OCI-LY1 (cell line): ENCODE measurements at regions not wholly inside any gene's neighbourhood (a gene's known extent, or its start where the extent isn't known, plus 50 kb on each side); places are given as distances from the start of the nearest gene placed in this dataset.

Experiments
- H2AFZ ChIP-seq: fragments of 200-600 bp; sonication (generic), shearing (Covaris generic); 2 replicates; pipeline ENCODE4 v1.6.0; 2014; ENCODE audit warnings: antibody characterized with exemption, mild to moderate bottlenecking, low read length
- H3F3A ChIP-seq: fragments of 200-600 bp; sonication (generic), shearing (Covaris generic); 2 replicates; pipeline ENCODE4 v1.6.0; 2014; ENCODE audit warnings: mild to moderate bottlenecking, antibody characterized with exemption, low read length, moderate library complexity; ENCODE audit not compliant: insufficient read depth
- H3K27ac ChIP-seq: fragments of 200-600 bp; sonication (generic); 2 replicates; pipeline ENCODE4 v1.5.1; 2014; ENCODE audit warnings: low read length, mixed run types, mild to moderate bottlenecking, low read depth; ENCODE audit not compliant: poor library complexity, severe bottlenecking
- H3K27me3 ChIP-seq: fragments of 200-600 bp; sonication (generic); 2 replicates; pipeline ENCODE4 v1.6.0; 2014; ENCODE audit warnings: antibody characterized with exemption, mild to moderate bottlenecking, low read length, moderate library complexity; ENCODE audit not compliant: insufficient read depth
- H3K36me3 ChIP-seq: fragments of 200-600 bp; sonication (generic); 2 replicates; pipeline ENCODE4 v1.6.1; 2014; ENCODE audit warnings: mild to moderate bottlenecking, antibody characterized with exemption, low read length, moderate library complexity, mixed read lengths; ENCODE audit not compliant: insufficient read depth
- H3K4me1 ChIP-seq: fragments of 200-600 bp; sonication (generic); 2 replicates; pipeline ENCODE4 v1.5.1; 2014; ENCODE audit warnings: mild to moderate bottlenecking, low read length, moderate library complexity; ENCODE audit not compliant: insufficient read depth, severe bottlenecking
- H3K4me2 ChIP-seq: fragments of 200-600 bp; sonication (generic), shearing (Covaris generic); 2 replicates; pipeline ENCODE4 v1.6.1; 2014; ENCODE audit warnings: low read length
- H3K4me3 ChIP-seq: fragments of 200-600 bp; sonication (generic); 2 replicates; pipeline ENCODE4 v1.5.1; 2014; ENCODE audit warnings: low read length, low read depth, mild to moderate bottlenecking, mixed read lengths; ENCODE audit not compliant: poor library complexity, severe bottlenecking
- H3K79me2 ChIP-seq: fragments of 200-600 bp; shearing (Covaris generic); 2 replicates; pipeline ENCODE4 v1.6.1; 2016; ENCODE audit warnings: mixed run types, low read length, mixed read lengths; ENCODE audit not compliant: insufficient read depth
- H3K9ac ChIP-seq: fragments of 200-600 bp; sonication (generic), shearing (Covaris generic); 2 replicates; pipeline ENCODE4 v1.6.1; 2014; ENCODE audit warnings: mild to moderate bottlenecking, low read length, mixed read lengths
- H3K9me2 ChIP-seq: fragments of 200-600 bp; sonication (generic), shearing (Covaris generic); 2 replicates; pipeline ENCODE4 v1.6.1; 2014; ENCODE audit warnings: low read depth, mild to moderate bottlenecking, low read length, mixed read lengths
- H3K9me3 ChIP-seq: fragments of 200-600 bp; shearing (Covaris generic); 2 replicates; pipeline ENCODE4 v1.6.1; 2014; ENCODE audit warnings: low read length, mixed read lengths
- H4K20me1 ChIP-seq: fragments of 200-600 bp; sonication (generic), shearing (Covaris generic); 2 replicates; pipeline ENCODE4 v1.6.0; 2016; ENCODE audit warnings: mild to moderate bottlenecking, low read length; ENCODE audit not compliant: insufficient read depth
- CTCF ChIP-seq: fragments of 200-600 bp; sonication (generic), shearing (Covaris generic); IDR thresholded peaks from 2 replicates; pipeline ENCODE4 v1.5.1; 2017; ENCODE audit warnings: mild to moderate bottlenecking, antibody characterized with exemption, low read length, moderate library complexity, mixed read lengths
- EZH2 ChIP-seq: fragments of 200-600 bp; sonication (generic), shearing (Covaris generic); IDR thresholded peaks from 2 replicates; pipeline ENCODE4 v1.8.0; 2017; ENCODE audit warnings: borderline replicate concordance, mixed run types, mild to moderate bottlenecking, antibody characterized with exemption, low read length, moderate library complexity, mixed read lengths

GRCh38 chrX:37904833-37905232 lies 57.5 kb upstream of the DYNLT3 start:
- Histone ChIP-seq H3K9ac (no peak overlapping the region), H3K36me3 (no peaks in the 10 kb centered on the region)

GRCh38 chrX:37905436-37906147 lies 58.2 kb upstream of the DYNLT3 start:
- no peak overlapping the region for H3K9ac ChIP-seq
- no peaks in the 10 kb centered on the region for H4K20me1 ChIP-seq
- no peaks in the 10 kb centered on the region for H3K27me3 ChIP-seq
- H3K36me3 ChIP-seq, result no peaks in the 10 kb centered on the region
- H3K4me1 ChIP-seq, result no peaks in the 10 kb centered on the region
- no peak overlapping the region for H2AFZ ChIP-seq
- no peak overlapping the region for H3K4me2 ChIP-seq
- H3F3A ChIP-seq, result no peaks in the 10 kb centered on the region
- no peaks in the 10 kb centered on the region for H3K9me3 ChIP-seq
- H3K9me2 ChIP-seq, result no peaks in the 10 kb centered on the region
- no peak overlapping the region for H3K27ac ChIP-seq
- no peak overlapping the region for H3K4me3 ChIP-seq
- TF ChIP-seq EZH2, result no peak
- TF ChIP-seq CTCF, result peak; percentile 20; the same call in 1 of the 2 replicates
- H3K79me2 ChIP-seq, result no peaks in the 10 kb centered on the region

More at GRCh38 chrX:37904833-37905232, 57.5 kb upstream of the DYNLT3 start:
- Histone ChIP-seq H3K27me3 (no peaks in the 10 kb centered on the region), H3K9me2 (no peaks in the 10 kb centered on the region), H3K4me2 (no peak overlapping the region), H3K79me2 (no peaks in the 10 kb centered on the region), H3K9me3 (no peaks in the 10 kb centered on the region), H3K4me3 (no peak overlapping the region), H3K27ac (no peak overlapping the region), H4K20me1 (no peaks in the 10 kb centered on the region), H3F3A (no peaks in the 10 kb centered on the region), H3K4me1 (no peaks in the 10 kb centered on the region), H2AFZ (no peak overlapping the region)
- TF ChIP-seq EZH2, result no peak
- TF ChIP-seq CTCF, result no peak

- Histone ChIP-seq H3K9me3 (no peaks in the 10 kb centered on the region), H3K27me3 (no peaks in the 10 kb centered on the region), H3K79me2 (no peaks in the 10 kb centered on the region), H3K4me2 (no peak overlapping the region), H3K4me1 (no peaks in the 10 kb centered on the region), H3F3A (no peaks in the 10 kb centered on the region), H3K27ac (no peak overlapping the region), H4K20me1 (no peaks in the 10 kb centered on the region), H3K9ac (no peak overlapping the region), H3K9me2 (no peaks in the 10 kb centered on the region), H3K4me3 (no peak overlapping the region), H3K36me3 (no peaks in the 10 kb centered on the region), H2AFZ (no peak overlapping the region)
- TF ChIP-seq CTCF, result no peak
- no peak for TF ChIP-seq EZH2
Measured at GRCh38 chrX:37906357-37906756, 59.0 kb upstream of the DYNLT3 start.
